GM04503 (cell line): ENCODE measurements at regions not wholly inside any gene's neighbourhood (a gene's known extent, or its start where the extent isn't known, plus 50 kb on each side); places are given as distances from the start of the nearest gene placed in this dataset.
"Not testable (repeated sequence)": the region's sequence is repeated elsewhere in the genome, so short reads cannot be mapped to it uniquely, and the experiment has no call there.

Source experiments
- DNase-seq: peaks from one replicate; pipeline ENCODE4 v3.0.0-alpha.2; 2012; ENCODE audit warnings: low read depth

DNA sequence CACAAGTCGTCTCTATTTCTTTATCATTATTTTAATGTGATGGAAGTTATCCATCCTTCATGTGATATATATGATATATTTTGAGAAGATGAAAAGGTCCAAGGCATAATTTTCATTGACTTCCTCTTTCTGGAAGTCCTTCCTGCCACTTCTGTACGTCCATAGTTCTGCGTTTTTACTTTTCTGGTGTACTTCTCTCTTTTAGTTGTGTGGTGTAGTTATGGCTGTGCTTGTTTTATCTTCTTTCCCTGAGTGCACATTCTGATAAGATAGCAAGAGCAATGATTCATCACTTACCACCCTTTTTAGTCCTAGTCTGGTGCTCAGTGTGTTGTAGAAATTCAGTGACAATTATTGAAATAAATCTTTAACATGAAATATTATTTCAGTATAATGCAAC is 231.3 kb upstream of the FERD3L start:
- no peak for DNase-seq

DNA sequence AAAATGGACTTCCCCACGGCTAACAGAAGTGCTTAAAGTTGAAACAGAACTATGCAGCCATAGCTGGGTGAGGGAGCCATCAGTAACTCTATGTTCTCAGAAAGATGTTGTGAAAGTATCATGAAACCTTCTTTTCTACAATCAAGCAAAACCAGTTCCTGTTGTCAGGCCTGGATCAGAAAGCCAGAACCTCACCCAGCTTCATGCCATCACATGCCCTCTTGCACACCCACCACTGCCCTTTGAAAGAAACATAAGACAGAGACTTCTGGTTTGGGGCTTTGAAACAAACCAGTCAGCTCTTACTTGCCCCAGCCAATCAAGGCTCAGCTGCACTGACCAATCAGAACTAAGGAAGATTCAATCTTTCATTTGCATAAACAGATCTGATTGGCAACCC is 230.8 kb upstream of the FERD3L start:
- DNase-seq = no peak

DNA sequence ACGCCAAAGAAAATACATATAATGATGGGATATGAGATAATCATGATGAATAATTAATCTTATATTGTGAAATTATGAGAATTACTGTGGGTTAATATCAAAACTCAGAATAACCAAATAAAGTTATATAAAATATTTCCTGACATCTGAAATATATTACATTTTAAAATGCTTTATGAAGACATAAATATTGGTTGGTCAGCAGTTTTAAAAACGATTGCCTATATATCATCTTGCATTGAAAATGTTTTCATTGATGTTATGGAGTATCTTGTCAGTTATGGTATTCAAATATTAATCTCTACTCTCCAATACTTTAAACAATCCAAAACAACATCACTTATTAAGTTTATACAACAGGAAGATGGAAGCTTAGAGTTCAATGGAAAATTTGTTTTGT is 228.1 kb upstream of the FERD3L start:
- no peak for DNase-seq

DNA sequence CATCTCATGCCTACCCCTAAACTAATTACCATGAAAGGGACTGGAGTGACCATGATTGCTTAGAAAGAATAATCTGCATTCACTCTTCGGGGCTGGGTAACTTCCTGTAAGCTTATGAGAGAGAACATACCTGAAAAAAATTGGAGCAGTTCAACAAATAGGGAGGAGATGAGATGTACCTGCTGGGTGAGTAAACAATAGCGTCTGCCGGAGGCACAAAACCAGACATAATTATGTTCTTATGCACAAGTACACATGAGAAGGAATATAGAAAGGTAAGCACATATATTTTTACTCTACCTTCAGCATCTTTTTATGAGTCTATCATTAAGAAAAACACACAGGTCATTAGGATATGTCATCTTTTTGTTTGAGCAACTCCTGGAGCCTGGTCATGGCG is 224.6 kb upstream of the FERD3L start:
- DNase-seq = no peak

DNA sequence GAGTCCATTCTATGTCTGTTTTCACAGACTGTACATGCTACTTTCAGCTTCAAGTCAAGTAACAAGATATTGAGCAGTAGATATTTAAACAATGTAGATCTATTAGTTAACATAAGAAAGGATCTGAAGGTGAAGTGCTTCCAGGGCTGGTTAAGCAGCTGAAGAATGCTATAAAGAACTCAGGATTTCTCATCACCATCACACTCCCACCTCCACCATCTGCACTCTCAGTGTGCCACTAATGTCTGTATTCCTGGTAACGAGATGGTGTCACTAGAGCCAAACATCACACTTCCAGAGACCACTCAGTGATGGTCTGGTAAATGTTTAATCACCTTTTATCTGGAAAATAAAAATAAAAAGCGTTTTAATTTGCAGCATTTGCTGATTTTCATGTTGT is 224.0 kb upstream of the FERD3L start:
- DNase-seq = no peak

DNA sequence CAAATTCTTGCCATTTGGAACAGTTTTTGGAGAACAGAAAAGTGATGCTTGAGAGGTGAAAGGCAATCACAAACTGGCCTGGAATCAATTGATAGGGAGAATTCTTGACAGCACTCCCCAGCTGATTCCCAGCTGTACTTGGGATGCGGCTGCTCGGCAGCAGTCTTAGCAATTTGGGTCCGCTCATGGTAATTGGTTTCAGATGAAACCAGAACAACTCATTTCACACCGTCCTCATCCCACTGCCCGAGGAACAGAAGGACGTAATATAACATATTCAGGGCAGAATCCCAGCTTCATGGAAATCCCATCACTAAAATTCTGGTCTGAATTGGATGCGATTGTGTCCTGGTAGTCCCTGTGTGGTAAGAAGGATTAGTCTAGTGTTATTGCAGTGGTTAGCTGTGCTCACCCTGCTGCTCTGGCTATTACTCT is 223.3 kb upstream of the FERD3L start:
- no peak for DNase-seq

GRCh38 chr7:19364950-19365349 is 219.7 kb upstream of the FERD3L start:
- no peak for DNase-seq

- no peak for DNase-seq
Measured at GRCh38 chr7:19362099-19362498, 216.9 kb upstream of the FERD3L start.

DNA sequence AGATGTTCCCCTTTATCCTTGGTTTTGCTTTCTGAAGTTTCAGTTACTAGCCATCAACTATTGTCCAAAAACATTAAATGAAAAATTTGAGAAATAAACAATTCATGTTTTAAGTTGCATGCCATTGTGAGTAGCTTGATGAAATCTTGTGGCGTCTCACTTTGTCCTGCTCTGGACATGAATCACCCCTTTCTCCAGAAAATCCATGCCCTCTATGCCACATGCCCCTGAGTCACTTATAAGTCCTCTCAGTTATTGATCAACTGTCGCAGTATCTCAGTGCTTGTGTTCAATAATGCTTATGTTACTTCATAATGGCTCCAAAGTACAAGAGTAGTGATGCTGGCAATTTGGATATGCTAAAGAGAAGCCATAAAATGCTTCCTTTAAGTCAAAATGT is 208.0 kb upstream of the FERD3L start:
- DNase-seq = no peak

GRCh38 chr7:19352305-19352695 is 207.1 kb upstream of the FERD3L start:
- DNase-seq = no peak

- DNase-seq = no peak
Measured at GRCh38 chr7:19351341-19352304, 206.4 kb upstream of the FERD3L start.

DNA sequence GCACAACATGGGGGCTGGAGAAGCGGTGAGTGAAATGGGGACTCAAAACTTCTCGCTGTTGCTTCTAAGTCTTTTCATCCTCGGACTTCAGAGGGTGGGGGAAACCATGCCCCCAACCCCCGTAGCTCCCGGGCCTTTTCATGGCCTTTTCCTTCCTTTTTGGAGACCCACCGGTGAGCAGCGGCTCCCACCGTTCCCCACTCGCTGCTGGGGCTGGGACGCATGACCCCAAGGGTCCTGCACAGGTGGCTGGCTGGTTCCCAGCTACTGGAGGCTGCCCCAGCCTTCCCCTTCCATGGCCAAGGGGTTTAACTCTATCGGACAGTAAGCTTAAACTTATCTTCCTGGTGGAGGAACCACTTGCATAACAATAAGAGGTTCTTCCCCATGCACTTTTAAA is 194.3 kb upstream of the FERD3L start:
- DNase-seq = no peak

GRCh38 chr7:19338512-19338911 is 193.3 kb upstream of the FERD3L start:
- not testable (repeated sequence) for DNase-seq

GRCh38 chr7:19336836-19337383 is 191.7 kb upstream of the FERD3L start:
- no peak for DNase-seq

DNA sequence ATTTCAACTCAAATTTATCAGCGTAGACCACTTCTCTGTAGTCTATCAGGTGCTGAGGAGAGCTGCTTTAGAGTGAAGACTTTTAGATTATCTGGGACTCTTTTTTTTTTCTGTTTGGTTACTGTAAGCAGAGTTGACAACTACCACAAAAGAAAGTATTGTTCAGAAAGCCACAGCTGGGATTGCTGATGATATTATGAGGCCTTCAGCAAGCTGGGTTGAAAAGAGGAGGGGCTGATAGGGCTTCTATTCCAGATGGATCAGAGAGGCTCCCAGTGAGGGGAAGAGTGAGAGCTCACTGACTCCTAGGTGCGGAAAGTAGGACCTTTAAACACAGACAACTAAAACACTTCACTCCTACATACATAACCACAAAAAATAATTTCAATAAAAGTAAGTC is 188.5 kb upstream of the FERD3L start:
- DNase-seq = no peak

DNA sequence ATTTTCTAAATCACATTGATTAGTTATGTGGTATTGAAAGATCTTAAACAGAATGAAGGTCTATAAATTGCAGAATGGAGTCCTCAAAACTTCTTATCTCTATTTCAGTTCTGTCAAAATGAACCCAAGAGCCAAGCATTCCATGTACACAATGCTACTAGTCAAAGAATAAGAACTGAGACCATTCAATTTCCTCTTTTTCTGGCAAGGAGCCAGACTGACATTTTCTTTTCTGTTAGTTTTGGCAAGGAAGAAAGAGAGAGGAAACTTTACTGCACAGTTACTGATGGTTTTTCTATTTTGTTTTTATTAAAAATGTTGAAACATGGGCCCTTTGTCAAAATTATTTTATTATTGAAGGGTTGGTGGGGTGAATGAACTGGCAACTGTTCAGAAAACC is 181.8 kb upstream of the FERD3L start:
- DNase-seq = no peak

DNA sequence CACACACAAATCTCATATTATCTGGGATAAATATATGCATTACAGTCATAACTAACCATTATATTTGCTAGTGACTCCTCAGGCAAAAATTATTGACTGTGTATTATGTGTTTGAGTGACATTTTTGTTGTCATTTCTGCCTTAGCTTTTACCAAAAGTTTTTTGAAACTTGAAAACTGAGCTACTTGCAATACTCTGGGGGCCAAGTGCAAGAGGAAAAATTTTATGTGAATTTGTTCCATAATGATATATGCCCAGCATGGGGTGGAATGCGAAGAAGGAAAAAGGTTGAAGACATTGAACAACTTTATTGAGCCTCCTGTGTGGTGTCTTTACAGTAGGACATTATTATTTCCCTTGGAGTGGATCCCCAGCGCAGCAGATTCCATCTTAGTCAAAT is 176.8 kb upstream of the FERD3L start:
- no peak for DNase-seq

- no peak for DNase-seq
Measured at GRCh38 chr7:19318287-19318686, 173.1 kb upstream of the FERD3L start.

DNA sequence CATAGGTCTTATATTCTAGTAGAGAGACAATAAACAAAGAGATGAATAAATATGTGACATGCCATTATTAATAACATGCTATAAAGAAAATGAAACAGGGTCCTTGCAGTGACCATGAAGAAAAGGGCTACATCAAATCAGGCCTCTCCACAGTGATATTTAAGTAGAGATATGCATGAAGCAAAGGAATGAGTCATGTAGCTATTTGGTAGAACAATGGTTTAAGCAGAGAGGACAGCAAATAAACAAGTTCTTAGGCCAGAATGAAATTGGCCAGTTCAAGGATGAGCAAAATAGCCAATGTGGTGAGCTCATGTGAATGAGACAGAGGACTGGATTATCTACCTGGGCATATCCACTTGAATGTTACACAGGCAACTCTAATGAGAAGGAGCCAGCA is 172.2 kb upstream of the FERD3L start:
- DNase-seq = no peak

DNA sequence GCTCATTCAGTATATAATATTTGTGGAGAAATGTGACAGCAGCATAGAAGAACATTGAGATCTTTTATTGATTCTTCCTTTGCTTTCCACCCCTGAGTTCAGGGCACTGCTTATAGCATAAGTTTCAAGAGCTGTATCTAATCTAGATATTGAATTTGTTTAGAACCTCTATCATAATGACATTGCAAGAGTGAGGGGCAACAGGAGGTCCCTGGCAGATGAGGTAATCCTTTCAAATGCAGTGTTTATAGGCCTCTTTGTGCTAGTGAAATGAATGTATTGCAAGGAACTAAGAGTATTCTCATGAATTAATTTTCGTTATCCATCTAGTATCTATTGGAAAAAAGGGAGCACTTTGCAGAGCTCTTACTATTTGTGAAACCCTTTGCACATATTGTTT is 167.2 kb upstream of the FERD3L start:
- no peak for DNase-seq

GRCh38 chr7:19307554-19307953 is 162.3 kb upstream of the FERD3L start:
- DNase-seq = no peak

DNA sequence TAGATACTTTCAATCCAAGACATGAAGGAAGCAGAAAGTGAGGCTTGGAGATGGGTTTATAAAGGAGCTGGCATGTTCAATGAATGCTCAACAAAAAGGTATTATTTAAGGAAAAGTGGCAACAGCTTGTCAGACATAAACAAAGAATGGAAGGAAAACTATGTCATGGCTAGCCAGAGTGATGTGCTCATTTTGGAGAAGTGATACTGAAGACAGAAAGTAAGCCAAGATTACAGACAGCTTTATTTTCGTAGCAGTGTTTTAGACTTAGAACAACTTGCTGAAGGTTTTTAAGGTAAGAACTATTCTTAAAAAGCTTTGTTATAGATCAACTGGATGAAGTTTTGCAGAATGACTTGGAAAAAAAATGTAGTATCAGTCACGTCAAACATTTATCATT is 160.5 kb upstream of the FERD3L start:
- DNase-seq = no peak

DNA sequence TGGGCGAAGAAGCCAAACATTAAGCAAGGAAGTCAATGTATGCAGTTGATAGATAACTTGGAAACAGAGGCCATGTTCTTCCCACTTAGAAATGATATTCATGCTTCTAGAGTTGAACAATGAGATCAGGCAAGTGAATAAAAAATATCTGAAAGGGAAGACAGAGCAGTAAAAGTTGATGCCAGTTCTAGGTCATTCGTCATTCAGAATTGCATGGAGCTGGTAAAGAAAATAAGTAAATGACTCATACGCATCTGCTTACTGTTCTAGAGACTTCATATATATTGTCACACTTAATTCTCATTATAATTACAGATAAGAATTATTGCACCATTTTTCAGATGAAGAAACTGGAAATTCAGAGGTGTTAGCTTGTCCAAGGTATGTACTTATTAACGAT is 158.9 kb upstream of the FERD3L start:
- no peak for DNase-seq

- DNase-seq = no peak
Measured at GRCh38 chr7:19302731-19303130, 157.5 kb upstream of the FERD3L start.
